Suppressor macrophage (primary cell): ENCODE measurements at regions not wholly inside any gene's neighbourhood (a gene's known extent, or its start where the extent isn't known, plus 50 kb on each side); places are given as distances from the start of the nearest gene placed in this dataset.

Experiments used
- DNase-seq, 4 experiments: peaks; one replicate each; pipeline ENCODE4 v3.0.0-alpha.2; 2020 to 2022

- no peak for DNase-seq
Observed at GRCh38 chr15:98202256-98202655, 241.8 kb downstream of the ARRDC4 start.

- no peak for DNase-seq
Observed at GRCh38 chr15:98203872-98204660, 243.6 kb downstream of the ARRDC4 start.

GRCh38 chr15:98207928-98208327 is 247.4 kb downstream of the ARRDC4 start:
- no peak for DNase-seq

- no peak for DNase-seq
Observed at GRCh38 chr15:98213346-98213979, 253.0 kb downstream of the ARRDC4 start.

- DNase-seq = no peak
Observed at GRCh38 chr15:98216166-98216565, 255.7 kb downstream of the ARRDC4 start.

- DNase-seq = no peak
Observed at GRCh38 chr15:98217356-98217755, 256.9 kb downstream of the ARRDC4 start.

GRCh38 chr15:98221144-98221543 is 260.6 kb downstream of the ARRDC4 start:
- no peak for DNase-seq

- no peak for DNase-seq
Observed at GRCh38 chr15:98221577-98221976, 261.1 kb downstream of the ARRDC4 start.

GRCh38 chr15:98226149-98226548 is 265.6 kb downstream of the ARRDC4 start:
- no peak for DNase-seq

- DNase-seq = no peak
Observed at GRCh38 chr15:98226578-98226977, 266.1 kb downstream of the ARRDC4 start.

GRCh38 chr15:98228846-98229245 is 268.3 kb downstream of the ARRDC4 start:
- no peak for DNase-seq

GRCh38 chr15:98230975-98231374 is 270.5 kb downstream of the ARRDC4 start:
- no peak for DNase-seq

- DNase-seq = no peak
Observed at GRCh38 chr15:98231696-98232440, 271.4 kb downstream of the ARRDC4 start.

- DNase-seq = no peak
Observed at GRCh38 chr15:98232761-98233160, 272.3 kb downstream of the ARRDC4 start.

- DNase-seq = no peak
Observed at GRCh38 chr15:98233873-98234272, 273.4 kb downstream of the ARRDC4 start.

- DNase-seq = no peak
Observed at GRCh38 chr15:98240303-98240702, 279.8 kb downstream of the ARRDC4 start.

- DNase-seq = no peak
Observed at GRCh38 chr15:98241032-98241554, 280.6 kb downstream of the ARRDC4 start.

GRCh38 chr15:98257290-98257689 is 296.8 kb downstream of the ARRDC4 start:
- no peak for DNase-seq

GRCh38 chr15:98263787-98264186 is 303.3 kb downstream of the ARRDC4 start:
- DNase-seq = no peak

- no peak for DNase-seq
Observed at GRCh38 chr15:98266295-98266694, 305.8 kb downstream of the ARRDC4 start.

- DNase-seq = no peak
Observed at GRCh38 chr15:98268163-98268562, 307.7 kb downstream of the ARRDC4 start.

GRCh38 chr15:98272625-98273024 is 312.1 kb downstream of the ARRDC4 start:
- no peak for DNase-seq

- no peak for DNase-seq
Observed at GRCh38 chr15:98276018-98276417, 315.5 kb downstream of the ARRDC4 start.
